ENCODE measurements at regions not wholly inside any gene's neighbourhood (a gene's known extent, or its start where the extent isn't known, plus 50 kb on each side); places are given as distances from the start of the nearest gene placed in this dataset.

DNA sequence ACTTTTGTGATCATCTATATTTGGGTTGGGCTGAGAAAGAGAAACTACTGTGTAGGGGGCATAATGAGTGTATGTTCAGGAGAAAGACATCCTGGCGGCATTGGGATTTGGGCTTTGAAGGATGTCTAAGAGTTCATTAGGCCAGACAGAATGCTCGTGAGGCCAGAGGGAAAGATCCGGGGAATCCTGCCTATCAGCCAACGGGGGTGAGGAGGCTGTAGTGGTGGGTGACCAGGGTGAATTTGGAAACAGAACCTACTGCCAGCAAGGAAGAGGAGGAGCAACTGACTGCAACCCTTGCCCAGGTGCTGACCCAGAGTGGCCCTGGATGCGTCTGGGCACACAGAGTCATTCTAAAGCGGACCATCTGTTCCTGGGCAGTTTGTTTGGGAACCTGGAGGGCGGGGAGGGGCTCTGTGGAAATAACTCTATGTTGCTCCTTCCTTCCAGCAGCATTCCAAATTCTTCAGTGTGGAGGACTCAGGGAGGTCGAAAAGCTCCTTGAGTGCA is 56.9 kb upstream of the ECE1 start:
- ATAC-seq (peak; percentile 3), DNase-seq (ENCODE audit: low spot score) (peak; percentile 58)

DNA sequence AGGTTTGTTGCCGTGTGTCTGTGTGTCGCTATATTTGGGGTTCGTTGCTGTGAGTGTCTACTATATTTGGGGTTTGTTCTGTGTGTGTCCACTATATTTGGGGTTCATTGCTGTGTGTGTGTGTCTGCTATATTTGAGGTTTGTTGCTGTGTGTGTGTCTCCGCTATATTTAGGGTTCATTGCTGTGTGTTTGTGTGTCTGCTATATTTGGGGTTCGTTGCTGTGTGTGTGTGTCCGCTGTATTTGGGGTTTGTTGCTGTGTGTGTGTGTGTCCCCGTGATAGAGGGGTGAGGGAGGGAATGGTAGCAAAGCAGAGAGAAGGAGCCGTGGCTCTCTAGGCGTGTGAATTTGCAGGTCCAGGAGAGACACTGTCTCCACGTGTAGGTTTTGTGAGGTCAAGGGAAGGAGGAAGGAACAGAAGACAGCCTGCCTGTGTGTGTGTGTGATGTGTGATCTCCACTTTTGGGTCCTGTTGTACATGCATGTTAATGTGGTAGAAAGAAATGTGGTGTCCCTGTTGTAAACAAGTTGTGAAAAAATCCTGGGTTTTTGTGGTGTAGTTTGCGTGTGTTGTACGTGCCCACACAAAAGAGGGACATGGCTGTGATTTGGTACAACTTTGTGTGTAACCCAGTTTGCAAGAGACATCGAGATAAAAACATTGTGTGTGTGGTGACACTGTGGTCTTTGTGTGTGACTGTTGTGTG is 56.3 kb upstream of the ECE1 start:
- no peak for ATAC-seq
- no peak for DNase-seq (ENCODE audit: low spot score)

DNA sequence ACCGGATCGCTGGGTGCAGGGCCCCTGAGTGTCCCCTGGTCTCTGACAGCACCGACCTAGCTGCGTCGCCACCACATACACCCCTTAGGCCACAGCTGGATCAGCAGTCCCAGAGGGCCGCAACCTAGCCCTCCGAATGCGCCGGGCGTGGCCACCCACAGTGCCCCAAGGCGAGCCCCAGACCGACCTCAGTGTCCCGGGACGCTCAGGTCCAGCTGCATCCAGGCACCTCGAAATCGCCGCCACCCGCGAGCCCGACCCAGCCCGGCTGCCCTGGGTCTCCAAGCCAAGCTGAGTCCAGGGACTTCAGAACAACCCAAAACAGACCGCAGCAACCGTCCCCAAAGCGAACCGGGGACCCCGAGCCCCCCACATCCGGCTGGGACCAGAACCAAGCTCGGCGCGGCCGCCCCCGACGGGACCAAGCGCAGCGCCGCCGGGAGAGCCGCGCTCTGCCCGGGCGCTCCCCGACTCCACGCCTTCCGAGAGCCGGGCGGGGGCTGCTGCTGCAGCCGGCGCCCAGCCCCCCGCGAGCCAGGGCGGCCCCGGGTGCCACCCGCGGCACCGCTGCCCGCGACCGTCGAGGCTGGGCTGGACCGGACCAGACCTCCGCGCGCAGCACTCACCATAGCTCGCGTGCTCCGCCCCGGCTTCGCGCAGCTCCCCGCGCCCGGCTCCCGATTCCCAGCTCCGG is 54.6 kb upstream of the ECE1 start:
- peak; percentile 48 for ATAC-seq
- peak; percentile 57 for DNase-seq (ENCODE audit: low spot score)

DNA sequence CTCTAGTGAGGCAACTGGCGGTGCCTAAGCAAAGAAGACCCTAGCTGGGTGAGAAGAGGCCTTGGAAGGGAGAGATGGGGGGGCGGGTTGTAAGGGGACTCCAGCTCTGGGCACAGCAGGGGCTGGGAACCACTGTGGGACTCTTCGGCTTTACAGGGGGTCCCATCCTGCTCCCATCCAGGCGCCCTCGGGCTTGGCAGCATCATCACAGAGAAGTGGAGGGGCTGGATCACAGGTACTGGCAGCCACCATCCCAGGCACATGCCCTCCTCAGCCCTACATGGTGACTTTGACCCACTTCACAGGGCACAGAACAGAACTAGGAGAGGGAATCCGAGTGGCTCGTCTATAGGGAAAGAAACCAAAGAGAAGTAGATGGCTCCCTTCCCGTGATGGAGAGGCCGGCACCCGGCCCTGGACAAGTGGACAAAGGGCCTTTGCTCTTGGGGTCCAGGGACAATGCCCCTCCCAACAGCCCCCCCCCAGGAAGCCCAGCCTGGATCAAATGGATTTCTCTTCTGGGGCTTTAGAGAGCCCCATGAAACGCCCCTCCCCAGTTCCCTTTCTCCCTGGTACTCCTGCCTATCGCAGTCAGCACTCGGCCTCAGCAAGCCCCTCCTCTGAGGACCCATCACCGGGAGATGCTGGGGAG is 54.0 kb upstream of the ECE1 start:
- peak; percentile 47 for DNase-seq (ENCODE audit: low spot score)
- ATAC-seq, result no peak

DNA sequence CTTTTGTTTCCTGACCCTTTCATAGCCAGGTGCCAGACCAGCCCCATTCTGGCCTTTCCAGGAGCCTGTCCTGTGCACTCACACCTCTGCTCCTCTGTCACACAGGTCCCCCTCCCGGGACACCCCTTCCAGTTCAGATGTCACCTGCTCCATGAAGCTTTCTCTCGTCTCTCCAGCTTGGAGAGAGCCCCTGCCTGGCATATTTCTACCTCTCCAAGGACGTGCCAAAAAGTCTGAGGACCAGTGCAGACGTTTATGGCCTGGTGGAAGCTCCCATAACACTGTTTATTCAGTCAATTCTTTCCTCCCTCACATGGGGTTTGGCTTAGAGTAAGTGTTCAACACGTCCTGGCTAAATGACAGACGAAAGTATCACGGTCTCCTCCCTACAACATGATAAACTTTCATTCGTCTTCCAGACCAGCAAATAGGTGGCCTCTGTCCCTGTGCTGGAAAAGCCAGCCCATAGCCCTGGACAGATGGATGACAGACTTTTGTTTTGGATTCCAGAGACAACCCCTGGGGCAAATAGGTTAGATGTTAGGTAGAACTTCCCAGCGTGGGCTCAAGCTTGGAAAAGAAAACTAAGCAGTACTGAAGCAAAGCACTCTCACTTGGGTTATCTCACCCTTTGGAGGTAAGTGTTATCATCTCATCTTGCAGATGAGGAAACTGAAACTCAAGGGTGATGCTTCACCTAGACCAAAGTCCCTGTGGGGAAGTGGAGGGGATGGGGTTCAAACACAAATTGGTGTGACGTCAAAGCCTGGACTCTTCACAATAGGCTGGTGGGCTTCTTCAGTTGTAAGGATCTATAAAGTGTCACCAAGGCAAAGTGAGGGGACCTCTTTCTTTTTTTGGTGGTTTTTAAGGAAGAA is 52.9 kb upstream of the ECE1 start:
- DNase-seq (ENCODE audit: low spot score) (no peak), ATAC-seq (no peak)

DNA sequence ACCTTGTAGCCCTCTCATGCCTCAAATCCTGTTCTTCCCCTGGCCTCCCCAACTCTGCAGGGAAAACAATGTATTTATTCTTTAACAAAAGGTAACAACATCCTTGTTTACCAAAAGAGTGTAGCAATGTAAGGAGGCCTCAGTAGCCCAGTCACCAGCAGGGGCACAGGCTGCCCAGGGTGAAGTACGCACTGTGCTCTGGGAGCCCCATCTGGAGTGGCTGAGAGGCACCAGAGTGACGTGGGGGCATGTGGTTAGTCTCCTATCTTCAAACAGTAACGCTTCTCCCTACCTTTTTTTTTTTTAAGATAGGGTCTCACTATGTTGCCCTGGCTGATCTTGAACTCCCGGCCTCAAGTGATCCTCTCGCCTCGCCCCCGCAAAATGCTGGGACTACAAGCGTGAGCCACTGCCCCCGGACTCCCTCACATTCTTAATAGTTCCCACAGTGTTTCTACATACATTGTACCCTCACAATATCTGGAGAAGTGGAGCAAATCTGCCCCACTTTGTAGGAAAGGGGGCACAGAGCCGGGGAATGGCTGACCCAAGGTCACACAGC is 51.3 kb upstream of the ECE1 start:
- ATAC-seq, result no peak
- DNase-seq (ENCODE audit: low spot score), result no peak

DNA sequence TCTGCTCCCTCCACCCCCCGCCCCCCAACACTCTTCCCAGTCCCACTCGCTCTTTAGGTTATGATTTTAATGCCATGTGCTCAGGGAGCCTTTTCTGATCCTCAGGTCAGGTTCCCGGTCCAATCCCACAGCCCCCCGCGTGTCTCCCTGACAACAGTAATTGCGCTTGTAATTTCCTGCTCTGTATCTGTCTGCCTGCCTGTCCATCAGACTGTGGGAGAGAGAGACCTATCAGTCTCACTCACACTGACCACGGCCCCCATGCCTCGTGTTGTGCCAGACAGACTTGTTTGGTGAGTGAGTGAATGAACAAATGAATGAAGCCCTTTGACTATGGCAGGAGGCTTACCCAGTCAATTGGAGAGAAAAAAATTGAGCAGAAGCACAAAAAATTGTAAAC is 50.8 kb upstream of the ECE1 start:
- DNase-seq (ENCODE audit: low spot score) (no peak), ATAC-seq (no peak)

DNA sequence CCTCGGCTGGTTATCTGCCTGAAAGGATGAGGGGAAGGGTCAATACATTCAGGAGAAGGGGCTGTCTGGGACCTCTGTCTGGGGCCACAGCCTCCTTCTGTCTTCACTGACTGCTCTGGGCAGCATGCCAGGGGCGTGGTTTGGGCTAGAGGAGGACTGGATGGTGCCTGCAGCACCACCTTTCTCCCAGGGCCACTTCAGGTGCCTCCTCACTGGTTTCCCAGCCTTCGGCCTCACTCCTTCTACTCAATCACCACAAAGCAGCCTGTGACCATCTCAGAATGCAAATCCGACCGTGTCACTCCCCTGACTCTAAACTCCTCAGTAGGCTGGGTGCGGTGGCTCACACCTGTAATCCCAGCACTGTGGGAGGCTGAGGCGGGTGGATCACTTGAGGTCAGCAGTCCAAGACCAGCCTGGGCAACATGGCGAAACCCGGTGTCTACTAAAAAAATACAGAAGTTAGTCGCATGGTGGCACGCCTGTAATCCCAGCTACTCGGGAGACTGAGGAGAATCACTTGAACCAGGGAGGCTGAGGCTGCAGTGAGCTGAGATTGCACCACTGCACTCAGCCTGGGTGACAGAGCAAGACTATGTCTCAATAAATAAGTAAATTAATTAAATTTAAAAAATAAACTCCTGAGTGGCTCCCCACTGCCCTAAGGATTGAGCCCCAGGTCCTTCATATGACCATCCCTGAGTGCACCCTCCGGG is 50.1 kb upstream of the ECE1 start:
- DNase-seq (ENCODE audit: low spot score), result peak; percentile 71
- no peak for ATAC-seq

Data from left lobe of liver (tissue), 2 donors.